Right renal pelvis (tissue), 4 donors: ENCODE measurements at regions not wholly inside any gene's neighbourhood (a gene's known extent, or its start where the extent isn't known, plus 50 kb on each side); places are given as distances from the start of the nearest gene placed in this dataset.

Source experiments
- DNase-seq, 4 donors: peaks; one replicate each; pipeline ENCODE4 v3.0.0-alpha.2; 2013; ENCODE audit warnings: low read depth in 4 of 4, low spot score in 3 of 4, missing footprints in 1 of 4

- DNase-seq: no peak
Measured at GRCh38 chr7:114755856-114756255, 166.0 kb upstream of the MDFIC start.

- DNase-seq: no peak
Measured at GRCh38 chr7:114758661-114759227, 163.2 kb upstream of the MDFIC start.

GRCh38 chr7:114759347-114760062 is 162.4 kb upstream of the MDFIC start:
- DNase-seq: no peak

- no peak for DNase-seq
Measured at GRCh38 chr7:114760477-114760876, 161.4 kb upstream of the MDFIC start.

- no peak for DNase-seq
Measured at GRCh38 chr7:114761973-114762372, 159.9 kb upstream of the MDFIC start.

GRCh38 chr7:114765331-114766040 is 156.4 kb upstream of the MDFIC start:
- DNase-seq: no peak

GRCh38 chr7:114766041-114766356 is 155.9 kb upstream of the MDFIC start:
- no peak for DNase-seq

GRCh38 chr7:114777288-114777687 is 144.6 kb upstream of the MDFIC start:
- DNase-seq: no peak

- DNase-seq: no peak
Measured at GRCh38 chr7:114783508-114783907, 138.4 kb upstream of the MDFIC start.

- DNase-seq: no peak
Measured at GRCh38 chr7:114784177-114784576, 137.7 kb upstream of the MDFIC start.

GRCh38 chr7:114784746-114785145 is 137.1 kb upstream of the MDFIC start:
- no peak for DNase-seq

- no peak for DNase-seq
Measured at GRCh38 chr7:114785496-114785895, 136.4 kb upstream of the MDFIC start.

- no peak for DNase-seq
Measured at GRCh38 chr7:114786455-114786854, 135.4 kb upstream of the MDFIC start.

GRCh38 chr7:114787556-114787955 is 134.3 kb upstream of the MDFIC start:
- no peak for DNase-seq

- no peak for DNase-seq
Measured at GRCh38 chr7:114788706-114789105, 133.2 kb upstream of the MDFIC start.

GRCh38 chr7:114789161-114789560 is 132.7 kb upstream of the MDFIC start:
- no peak for DNase-seq

- no peak for DNase-seq
Measured at GRCh38 chr7:114789871-114790311, 132.0 kb upstream of the MDFIC start.

GRCh38 chr7:114790521-114790920 is 131.4 kb upstream of the MDFIC start:
- no peak for DNase-seq

GRCh38 chr7:114791771-114792170 is 130.1 kb upstream of the MDFIC start:
- no peak for DNase-seq

- DNase-seq: no peak
Measured at GRCh38 chr7:114793155-114793845, 128.6 kb upstream of the MDFIC start.

GRCh38 chr7:114795475-114795874 is 126.4 kb upstream of the MDFIC start:
- DNase-seq: no peak
